IPS-18c (cell line): ENCODE measurements at regions not wholly inside any gene's neighbourhood (a gene's known extent, or its start where the extent isn't known, plus 50 kb on each side); places are given as distances from the start of the nearest gene placed in this dataset.
"Not testable (repeated sequence)": the region's sequence is repeated elsewhere in the genome, so short reads cannot be mapped to it uniquely, and the experiment has no call there.

Experiments used
- H3K4me3 ChIP-seq: 2 replicates; pipeline ENCODE4 v1.7.0; 2013; ENCODE audit warnings: low read depth, mild to moderate bottlenecking, low read length, moderate library complexity; ENCODE audit not compliant: insufficient read depth
- H3K9me3 ChIP-seq: one replicate; pipeline ENCODE4 v1.6.1; 2013; ENCODE audit warnings: mild to moderate bottlenecking, low read length, moderate library complexity; ENCODE audit not compliant: control insufficient read depth, insufficient read depth

DNA sequence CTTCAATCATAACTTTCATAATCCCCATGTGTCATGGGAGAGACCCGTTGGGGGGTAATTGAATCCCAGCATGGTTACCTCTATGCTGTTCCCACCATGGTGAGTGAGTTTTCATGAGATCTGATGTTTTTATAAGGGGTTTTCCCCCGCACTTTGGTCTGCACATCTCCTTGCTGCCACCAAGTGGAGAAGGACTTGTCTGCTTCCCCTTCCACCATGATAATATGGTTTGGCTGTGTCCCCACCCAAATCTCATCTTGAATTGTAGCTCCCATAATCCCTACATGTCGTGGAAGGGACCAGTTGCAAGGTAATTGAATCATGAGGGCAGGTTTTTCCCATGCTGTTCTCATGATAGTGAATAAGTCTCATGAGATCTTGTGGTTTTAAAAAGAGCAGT is 524.9 kb downstream of the SLITRK5 start:
- Histone ChIP-seq H3K9me3 (no peaks in the 10 kb centered on the region), H3K4me3 (no peak overlapping the region)

DNA sequence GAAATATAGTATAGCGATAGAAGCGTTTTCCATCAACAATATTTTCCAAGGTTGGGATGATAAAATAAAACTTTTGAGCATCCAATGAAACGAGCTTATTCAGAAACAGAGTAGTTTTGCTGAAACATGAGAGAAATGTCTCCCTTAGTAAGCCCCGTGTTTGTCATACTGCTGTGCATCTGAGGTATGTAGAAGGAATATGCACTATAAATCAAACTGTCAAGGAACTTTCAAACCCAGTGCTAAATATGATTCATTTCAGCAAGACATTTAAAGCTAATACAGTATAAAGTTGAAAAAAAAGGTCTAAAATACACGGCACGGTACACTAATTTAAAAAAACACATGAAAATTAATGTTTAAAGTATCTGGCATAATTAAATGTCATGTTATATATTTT is 546.2 kb downstream of the SLITRK5 start:
- no peak overlapping the region for H3K4me3 ChIP-seq
- no peaks in the 10 kb centered on the region for H3K9me3 ChIP-seq

DNA sequence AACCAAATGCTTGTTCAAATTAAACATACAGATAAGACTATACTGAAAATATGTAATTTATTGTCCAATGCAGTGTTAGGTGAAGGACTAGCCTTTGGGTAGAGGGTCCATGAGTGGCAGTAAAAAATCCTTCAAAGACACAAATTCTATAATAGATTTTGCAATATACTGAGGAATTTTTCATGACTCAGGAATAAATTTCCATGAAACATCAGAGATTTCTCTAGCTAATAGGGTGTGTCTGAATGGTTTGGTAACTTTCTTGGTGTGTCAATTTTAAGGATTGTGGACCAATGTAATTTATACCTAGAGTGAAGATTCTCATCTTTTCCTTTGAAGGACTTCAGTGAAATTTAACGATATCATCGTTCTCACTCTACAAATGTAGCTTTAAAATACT is 546.7 kb downstream of the SLITRK5 start:
- H3K4me3 ChIP-seq, result no peak overlapping the region
- H3K9me3 ChIP-seq, result no peaks in the 10 kb centered on the region

DNA sequence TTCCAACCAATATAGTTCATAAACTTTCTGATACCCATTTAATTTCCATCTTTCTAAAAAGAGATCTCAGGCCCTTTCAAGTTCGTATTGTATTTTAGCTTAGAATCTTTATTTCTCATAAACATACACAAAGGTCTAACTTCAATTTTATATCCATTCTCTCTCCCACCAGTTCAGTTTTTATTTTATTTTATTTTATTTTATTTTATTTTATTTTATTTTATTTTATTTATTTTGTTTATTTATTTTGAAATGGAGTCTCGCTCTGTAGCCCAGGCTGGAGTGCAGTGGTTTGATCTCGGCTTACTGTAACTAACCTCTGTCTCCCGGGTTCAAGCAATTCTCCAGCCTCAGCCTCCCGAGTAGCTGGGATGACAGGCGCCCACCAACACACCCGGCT is 552.8 kb downstream of the SLITRK5 start:
- no peaks in the 10 kb centered on the region for H3K9me3 ChIP-seq
- no peak overlapping the region for H3K4me3 ChIP-seq

DNA sequence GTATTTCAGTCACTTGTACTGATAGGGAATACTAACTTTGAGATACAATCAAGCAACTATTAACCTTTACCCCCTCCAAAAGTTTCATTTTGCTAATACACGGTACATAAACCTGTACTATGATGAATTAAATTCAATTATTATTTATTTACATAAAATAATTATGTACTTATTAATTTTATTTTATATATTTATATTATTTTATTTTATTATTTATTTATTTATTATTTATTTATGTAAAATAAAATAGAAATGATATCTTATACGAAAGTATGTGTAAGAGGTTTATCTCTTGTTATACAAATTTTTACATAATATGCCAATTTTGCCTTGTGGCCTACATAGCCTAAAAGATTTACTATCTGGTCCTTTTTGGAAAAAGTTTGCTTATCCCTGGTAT is 564.3 kb downstream of the SLITRK5 start:
- Histone ChIP-seq H3K9me3 (no peaks in the 10 kb centered on the region), H3K4me3 (no peak overlapping the region)

DNA sequence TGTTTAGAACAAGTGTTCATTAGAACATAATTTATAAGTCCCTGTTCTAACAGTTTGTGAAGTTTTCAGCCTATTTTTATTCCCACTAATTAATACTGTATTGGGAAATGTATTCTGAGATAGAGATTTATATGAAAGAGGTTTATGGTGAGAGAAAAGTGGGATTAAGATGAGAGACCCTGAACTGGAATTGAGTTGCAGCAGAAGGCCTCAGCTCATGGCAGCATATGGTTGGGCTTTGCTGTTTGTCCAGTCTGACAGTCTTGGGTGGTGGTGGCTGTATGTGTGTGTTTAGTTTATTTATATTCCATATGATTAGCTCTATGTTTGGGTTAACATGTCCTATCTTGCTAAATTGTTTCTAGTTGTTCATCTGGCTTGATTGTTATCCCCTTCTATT is 575.1 kb downstream of the SLITRK5 start:
- Histone ChIP-seq H3K9me3 (no peaks in the 10 kb centered on the region), H3K4me3 (no peak overlapping the region)

DNA sequence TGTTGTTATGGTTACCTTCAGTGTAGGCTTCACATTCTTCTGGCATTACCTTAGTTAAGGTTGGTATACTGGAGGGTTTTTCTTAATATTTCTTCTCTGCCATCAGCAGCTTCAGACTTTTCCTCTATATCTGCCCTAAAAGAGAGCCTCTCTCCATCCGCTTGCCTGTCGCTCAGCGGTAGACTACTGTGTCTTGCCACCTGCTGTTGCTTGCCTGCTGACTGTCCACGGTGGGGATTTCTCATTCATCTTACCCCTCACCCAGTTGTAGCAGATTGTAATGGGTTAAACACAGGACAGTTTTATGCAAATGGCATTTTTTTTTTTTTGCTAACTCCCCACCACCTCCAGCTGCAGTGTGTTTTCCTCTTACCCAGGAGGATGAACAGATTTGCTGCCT is 577.2 kb downstream of the SLITRK5 start:
- Histone ChIP-seq H3K4me3 (no peak overlapping the region), H3K9me3 (no peaks in the 10 kb centered on the region)

DNA sequence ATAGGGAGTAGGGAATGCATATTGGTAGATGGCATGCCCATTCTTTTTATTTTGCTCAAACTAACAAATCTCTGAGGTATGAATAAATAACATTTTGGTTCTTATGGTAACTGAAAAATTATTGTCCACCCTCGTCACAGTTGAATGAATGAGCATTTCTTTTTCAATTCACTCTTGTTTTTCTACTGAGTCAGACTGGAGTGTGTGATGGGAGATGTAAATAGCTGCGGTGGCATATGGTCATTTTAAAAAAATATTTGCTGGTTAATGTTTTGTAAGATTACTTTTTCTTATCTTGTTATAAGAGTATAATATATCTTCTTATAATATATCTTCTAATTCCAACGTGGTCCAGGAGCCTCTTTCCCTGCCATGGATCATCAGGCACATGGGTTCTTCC is 586.5 kb downstream of the SLITRK5 start:
- Histone ChIP-seq H3K9me3 (no peaks in the 10 kb centered on the region), H3K4me3 (no peak overlapping the region)

DNA sequence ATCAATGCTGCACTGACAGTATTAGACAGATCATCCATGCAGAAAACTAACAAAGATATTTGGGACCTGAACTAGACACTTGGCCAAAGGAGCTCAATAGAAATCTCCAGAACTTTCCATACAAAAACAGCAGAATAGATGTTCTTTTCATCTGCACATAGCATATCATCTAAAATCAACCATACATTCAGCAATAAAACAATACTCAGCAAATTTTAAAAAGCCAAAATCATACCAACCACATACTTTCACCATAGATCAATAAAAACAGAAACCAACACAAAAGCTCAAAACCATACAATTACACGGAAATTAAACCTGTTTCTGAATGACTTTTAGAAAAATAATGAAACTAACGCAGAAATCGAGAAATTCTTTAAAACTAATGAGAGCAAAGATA is 592.6 kb downstream of the SLITRK5 start:
- Histone ChIP-seq H3K4me3 (no peak overlapping the region), H3K9me3 (no peaks in the 10 kb centered on the region)

DNA sequence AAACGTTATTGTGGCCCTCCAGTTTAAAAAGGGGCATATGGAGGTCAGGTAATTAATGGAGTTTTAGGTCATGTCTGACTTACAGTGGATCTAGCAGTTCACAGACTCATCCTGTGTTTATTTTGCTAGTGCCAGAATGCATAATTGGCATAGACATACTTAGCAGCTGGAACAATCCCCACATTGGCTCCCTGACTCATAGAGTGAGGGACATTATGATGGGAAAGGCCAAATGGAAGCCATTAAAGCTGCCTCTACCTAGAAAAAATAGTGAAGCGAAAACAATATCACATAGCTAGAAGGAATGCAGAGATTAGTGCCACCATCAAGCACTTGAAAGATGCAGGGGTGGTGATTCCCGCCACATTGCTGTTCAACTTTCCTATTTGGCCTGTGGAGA is 610.7 kb downstream of the SLITRK5 start:
- Histone ChIP-seq H3K4me3 (no peak overlapping the region), H3K9me3 (peaks cover 6% of the 10 kb centered on the region)

DNA sequence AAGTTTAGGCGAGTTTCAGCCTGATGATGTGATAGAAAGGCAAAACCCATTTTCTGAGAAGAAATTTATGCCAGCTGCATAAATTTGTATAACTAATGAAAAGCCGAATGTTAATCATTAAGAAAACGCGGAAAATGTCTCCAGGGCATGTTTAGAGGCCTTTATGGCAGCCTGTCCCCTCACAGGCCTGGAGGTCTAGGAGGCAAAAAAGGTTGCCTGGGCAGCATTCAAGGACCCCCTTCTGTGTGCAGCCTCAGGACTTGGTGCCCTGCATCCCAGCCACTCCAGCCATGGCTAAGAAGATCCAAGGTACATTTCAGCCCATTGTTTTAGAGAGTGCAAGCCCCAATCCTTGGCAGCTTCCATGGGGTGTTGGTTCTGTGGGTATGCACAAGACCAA is 614.2 kb downstream of the SLITRK5 start:
- no peak overlapping the region for H3K4me3 ChIP-seq
- H3K9me3 ChIP-seq, result peaks cover 6% of the 10 kb centered on the region

DNA sequence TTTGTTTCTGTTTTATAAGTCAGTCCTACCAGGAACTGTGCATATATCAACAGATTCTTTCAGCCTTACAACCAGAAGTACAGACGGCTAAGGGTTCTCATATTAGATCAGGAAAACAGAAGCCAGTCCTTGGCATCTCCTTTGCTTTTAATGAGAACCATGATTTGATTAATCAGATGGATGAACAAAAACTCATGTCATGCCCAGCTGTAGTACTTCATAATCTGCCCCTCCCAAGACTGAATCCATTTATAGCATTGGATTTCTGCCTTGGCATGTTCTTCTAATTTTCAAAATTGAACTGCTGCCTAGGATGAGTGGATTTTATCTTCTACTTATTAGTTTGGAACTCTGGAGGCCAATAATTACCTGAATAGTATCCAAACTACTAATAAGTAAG is 617.2 kb downstream of the SLITRK5 start:
- Histone ChIP-seq H3K4me3 (no peak overlapping the region), H3K9me3 (peaks cover 6% of the 10 kb centered on the region)

DNA sequence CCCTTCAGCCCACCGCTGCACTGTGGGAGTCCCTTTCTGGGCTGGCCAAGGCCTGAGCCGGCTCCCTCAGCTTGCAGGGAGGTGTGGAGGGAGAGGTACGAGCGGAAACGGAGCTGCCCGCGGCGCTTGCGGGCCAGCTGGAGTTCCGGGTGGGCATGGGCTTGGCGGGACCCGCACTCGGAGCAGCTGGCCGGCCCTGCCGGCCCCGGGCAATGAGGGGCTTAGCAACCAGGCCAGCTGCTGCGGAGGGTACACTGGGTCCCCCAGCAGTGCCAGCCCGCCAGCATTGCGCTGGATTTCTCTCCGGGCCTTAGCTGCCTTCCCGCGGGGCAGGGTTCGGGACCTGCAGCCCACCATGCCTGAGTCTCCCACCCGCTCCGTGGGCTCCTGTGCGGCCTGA is 620.6 kb downstream of the SLITRK5 start:
- not testable (repeated sequence) for H3K4me3 ChIP-seq

DNA sequence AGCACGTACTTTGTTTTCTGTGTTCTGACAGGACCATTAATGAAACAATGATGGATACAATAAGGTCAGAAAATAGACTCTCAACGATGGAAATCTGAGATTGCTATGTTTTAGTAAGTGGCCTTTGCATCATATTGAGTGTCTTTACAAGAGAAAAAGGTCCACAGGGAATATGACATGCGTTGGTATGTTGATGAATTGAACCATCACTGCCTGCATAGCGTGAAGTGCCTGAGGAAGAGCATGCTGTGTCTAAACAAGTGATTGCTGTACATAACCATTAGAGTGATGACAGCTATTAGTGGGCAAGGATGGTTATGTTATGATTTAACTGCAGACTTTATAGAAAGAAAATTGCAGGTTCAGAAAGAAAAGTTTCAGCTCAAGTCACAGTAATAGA is 623.2 kb downstream of the SLITRK5 start:
- H3K9me3 ChIP-seq, result no peaks in the 10 kb centered on the region

More for the DNA sequence above, 620.6 kb downstream of the SLITRK5 start:
- H3K9me3 ChIP-seq, result not testable (repeated sequence)

DNA sequence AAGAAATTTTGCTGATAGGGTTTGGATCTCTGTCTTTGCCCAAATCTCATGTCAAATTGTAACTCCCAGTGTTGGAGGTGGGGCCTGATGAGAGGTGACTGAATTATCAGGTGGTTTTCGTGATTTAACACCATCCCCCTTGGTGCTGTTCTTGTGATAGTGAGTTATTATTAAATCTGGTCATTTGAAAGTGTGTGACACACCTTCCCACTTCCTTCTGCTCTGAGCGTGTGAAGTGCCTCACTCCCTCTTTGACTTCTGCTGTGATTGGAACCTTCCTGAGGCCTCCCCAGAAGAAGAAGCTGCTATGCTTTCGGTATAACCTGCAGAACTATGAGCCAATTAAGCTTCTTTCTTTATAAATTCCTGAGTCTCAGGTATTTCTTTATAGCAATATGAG is 632.0 kb downstream of the SLITRK5 start:
- H3K9me3 ChIP-seq, result peaks cover 3% of the 10 kb centered on the region
- H3K4me3 ChIP-seq, result no peak overlapping the region

More for the DNA sequence above, 623.2 kb downstream of the SLITRK5 start:
- H3K4me3 ChIP-seq, result no peak overlapping the region

DNA sequence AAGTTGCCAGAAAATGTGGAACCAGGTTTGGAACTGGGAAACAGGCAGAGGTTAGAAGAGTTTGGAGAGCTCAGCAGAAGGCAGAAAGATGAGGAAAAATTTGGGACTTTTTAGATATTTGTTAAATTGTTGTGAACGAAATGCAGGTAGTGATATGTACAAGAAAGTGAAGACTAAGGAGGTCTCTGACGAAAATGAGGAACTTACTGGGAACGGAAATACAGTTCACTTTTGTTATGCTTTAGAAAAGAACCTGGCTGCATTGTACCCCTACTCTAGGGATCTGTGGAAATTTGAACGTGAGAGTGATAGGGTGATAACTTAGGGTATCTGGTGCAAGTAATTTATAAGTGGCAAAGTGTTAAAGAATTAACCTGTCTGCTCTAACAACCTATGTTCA is 632.4 kb downstream of the SLITRK5 start:
- Histone ChIP-seq H3K4me3 (no peak overlapping the region), H3K9me3 (peaks cover 3% of the 10 kb centered on the region)

DNA sequence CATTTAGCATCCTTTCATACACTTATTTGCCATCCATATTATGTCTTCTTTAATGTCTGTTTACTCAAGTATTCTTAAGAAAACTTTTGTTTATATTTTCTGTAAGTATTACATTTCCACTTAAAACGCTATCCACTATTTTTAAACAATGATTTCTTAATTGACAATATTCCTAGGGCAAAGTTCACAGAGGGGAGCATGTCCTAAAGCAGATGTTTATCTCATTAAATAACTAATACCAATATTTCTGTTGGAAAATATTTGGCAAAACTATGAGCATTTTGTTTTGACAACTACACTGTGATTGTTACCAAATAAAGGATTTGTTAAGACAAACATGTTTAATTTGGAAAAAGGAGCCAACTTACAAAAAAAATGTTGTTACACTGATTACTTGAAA is 643.3 kb downstream of the SLITRK5 start:
- Histone ChIP-seq H3K4me3 (no peak overlapping the region), H3K9me3 (no peaks in the 10 kb centered on the region)

DNA sequence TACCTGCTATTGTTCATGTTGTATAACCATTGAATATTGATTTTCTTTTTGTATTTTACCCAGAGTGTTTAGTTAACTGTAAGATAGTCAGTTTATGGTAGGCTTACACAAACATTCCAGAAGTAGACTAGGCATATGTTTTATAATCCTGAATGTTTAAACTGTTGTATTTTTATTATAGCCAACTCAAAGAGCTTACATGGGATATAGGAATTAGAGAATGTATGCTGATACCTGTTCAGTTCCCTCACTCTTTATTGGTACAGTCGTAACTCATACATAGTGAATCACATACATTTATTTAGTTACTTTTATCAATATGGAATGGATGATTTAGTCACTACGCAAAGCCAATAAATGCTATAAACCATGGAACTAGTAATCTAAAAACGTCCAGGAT is 657.9 kb downstream of the SLITRK5 start:
- Histone ChIP-seq H3K4me3 (no peak overlapping the region), H3K9me3 (no peaks in the 10 kb centered on the region)

DNA sequence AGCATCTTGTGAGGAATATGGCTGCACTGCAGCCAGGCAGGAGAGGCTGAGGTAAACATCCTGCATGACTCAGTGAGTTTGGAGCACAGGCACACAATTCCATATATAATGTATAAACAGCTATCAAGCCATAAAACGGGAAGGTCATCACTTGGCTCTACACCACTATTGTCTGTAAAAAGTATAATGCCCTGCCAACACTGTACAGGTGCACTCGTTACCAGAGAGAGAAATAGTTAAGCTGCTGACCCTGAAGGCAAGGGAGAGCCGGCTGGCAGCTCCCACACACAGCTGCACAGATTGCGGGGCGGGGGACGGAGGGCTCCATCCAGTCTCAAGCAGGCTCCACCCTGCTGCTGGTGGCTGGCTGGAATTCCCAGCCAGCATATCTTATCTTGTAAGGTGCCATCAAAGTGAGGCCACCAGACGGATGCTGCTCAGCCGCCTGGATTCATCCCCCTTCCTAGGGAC is 668.1 kb downstream of the SLITRK5 start:
- Histone ChIP-seq H3K4me3 (no peak overlapping the region), H3K9me3 (no peaks in the 10 kb centered on the region)
